ENCODE measurements at regions not wholly inside any gene's neighbourhood (a gene's known extent, or its start where the extent isn't known, plus 50 kb on each side); places are given as distances from the start of the nearest gene placed in this dataset.

DNA sequence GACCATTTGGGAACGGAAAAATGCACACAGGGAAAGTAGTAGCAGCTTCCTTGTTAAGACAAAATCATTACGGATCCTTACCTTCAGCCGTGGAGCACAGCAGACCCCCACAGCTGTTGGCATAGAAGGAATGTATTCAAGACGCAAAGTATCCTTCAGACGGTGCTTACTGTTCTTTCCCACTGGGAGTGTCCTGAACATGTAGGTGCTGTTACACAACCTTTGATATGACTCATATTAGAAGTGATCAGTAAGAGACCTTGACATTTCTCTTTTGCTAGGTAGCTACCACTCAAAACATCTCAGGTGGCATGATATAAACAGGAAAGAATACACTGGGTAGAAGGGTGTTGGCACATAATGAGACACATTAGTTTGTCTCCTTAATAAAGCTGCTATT lies 154.0 kb upstream of the FMR1 start:
- no peak overlapping the region for H3K27ac ChIP-seq (ENCODE audit: low read depth, low read length, poor library complexity, severe bottlenecking)
- no peak overlapping the region for H2AFZ ChIP-seq (ENCODE audit: low read length)
- no peaks in the 10 kb centered on the region for H3K9me2 ChIP-seq (ENCODE audit: low read depth, low read length)
- no peaks in the 10 kb centered on the region for H3K4me1 ChIP-seq (ENCODE audit: insufficient read depth, low read length, severe bottlenecking)
- no peak overlapping the region for H3K4me2 ChIP-seq (ENCODE audit: low read length)
- no peaks in the 10 kb centered on the region for H3K36me3 ChIP-seq (ENCODE audit: insufficient read depth, low read length)
- H3F3A ChIP-seq (ENCODE audit: insufficient read depth, low read length) = no peaks in the 10 kb centered on the region
- no peaks in the 10 kb centered on the region for H3K9me3 ChIP-seq (ENCODE audit: low read length)
- no peaks in the 10 kb centered on the region for H3K27me3 ChIP-seq (ENCODE audit: insufficient read depth, low read length)
- no peak overlapping the region for H3K4me3 ChIP-seq (ENCODE audit: low read depth, low read length, poor library complexity, severe bottlenecking)
- TF ChIP-seq, protein P1, sequence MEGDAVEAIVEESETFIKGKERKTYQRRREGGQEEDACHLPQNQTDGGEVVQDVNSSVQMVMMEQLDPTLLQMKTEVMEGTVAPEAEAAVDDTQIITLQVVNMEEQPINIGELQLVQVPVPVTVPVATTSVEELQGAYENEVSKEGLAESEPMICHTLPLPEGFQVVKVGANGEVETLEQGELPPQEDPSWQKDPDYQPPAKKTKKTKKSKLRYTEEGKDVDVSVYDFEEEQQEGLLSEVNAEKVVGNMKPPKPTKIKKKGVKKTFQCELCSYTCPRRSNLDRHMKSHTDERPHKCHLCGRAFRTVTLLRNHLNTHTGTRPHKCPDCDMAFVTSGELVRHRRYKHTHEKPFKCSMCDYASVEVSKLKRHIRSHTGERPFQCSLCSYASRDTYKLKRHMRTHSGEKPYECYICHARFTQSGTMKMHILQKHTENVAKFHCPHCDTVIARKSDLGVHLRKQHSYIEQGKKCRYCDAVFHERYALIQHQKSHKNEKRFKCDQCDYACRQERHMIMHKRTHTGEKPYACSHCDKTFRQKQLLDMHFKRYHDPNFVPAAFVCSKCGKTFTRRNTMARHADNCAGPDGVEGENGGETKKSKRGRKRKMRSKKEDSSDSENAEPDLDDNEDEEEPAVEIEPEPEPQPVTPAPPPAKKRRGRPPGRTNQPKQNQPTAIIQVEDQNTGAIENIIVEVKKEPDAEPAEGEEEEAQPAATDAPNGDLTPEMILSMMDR (IDR thresholded peaks at IDR 0.05; ENCODE audit: low read length) = no peak
- no peak for TF ChIP-seq EZH2 (IDR thresholded peaks at IDR 0.05; ENCODE audit: borderline replicate concordance, low read length)
- no peak overlapping the region for H3K9ac ChIP-seq (ENCODE audit: low read length)
- H3K79me2 ChIP-seq (ENCODE audit: insufficient read depth, low read length) = no peaks in the 10 kb centered on the region
- no peaks in the 10 kb centered on the region for H4K20me1 ChIP-seq (ENCODE audit: insufficient read depth, low read length)

DNA sequence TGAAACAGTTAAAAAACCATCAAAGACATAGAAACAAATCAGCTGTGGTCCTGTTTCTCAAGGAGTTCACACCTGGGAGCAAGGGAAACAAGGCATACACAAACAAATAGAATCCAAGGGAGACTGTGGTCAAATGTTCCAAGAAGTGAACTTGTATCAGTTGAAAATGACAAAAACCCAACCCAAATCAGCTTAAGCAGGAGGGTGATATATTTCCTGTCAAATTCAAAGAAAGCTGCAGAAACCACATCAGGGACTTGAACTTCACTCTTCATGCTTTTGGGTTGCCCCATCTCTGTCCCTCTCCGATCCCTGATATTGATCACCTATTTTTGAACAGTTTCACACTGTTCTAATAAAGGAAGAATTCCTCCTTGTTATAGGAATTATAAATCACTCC lies 148.6 kb upstream of the FMR1 start:
- H3K27me3 ChIP-seq (ENCODE audit: insufficient read depth, low read length) = no peaks in the 10 kb centered on the region

DNA sequence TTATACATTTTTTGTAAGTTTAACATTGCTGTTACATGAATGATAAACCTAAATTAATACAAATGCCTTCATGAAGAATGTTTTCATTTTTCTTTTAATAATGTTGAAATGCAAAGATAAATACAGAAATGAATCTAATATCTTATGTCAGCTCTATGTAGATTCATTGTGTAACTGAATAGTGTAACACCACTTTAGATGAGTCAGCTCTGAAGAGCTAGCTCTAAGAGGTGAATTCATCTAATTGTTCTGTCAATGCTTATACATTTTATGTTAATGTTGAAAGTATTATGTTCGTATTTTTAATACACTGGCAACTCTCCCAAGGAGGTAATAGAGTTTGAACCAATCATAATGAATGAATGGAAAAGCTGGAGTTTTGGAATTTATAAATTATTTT lies 146.9 kb upstream of the FMR1 start:
- H3F3A ChIP-seq (ENCODE audit: insufficient read depth, low read length) = no peaks in the 10 kb centered on the region
- TF ChIP-seq, protein P1 (IDR thresholded peaks at IDR 0.05; ENCODE audit: low read length) = no peak
- no peak for TF ChIP-seq EZH2 (IDR thresholded peaks at IDR 0.05; ENCODE audit: borderline replicate concordance, low read length)
- no peak overlapping the region for H3K9ac ChIP-seq (ENCODE audit: low read length)
- H3K4me3 ChIP-seq (ENCODE audit: low read depth, low read length, poor library complexity, severe bottlenecking) = no peak overlapping the region
- no peaks in the 10 kb centered on the region for H3K9me2 ChIP-seq (ENCODE audit: low read depth, low read length)
- H2AFZ ChIP-seq (ENCODE audit: low read length) = no peak overlapping the region
- no peaks in the 10 kb centered on the region for H3K27me3 ChIP-seq (ENCODE audit: insufficient read depth, low read length)
- H3K4me1 ChIP-seq (ENCODE audit: insufficient read depth, low read length, severe bottlenecking) = no peaks in the 10 kb centered on the region
- no peaks in the 10 kb centered on the region for H4K20me1 ChIP-seq (ENCODE audit: insufficient read depth, low read length)
- H3K4me2 ChIP-seq (ENCODE audit: low read length) = no peak overlapping the region
- no peak overlapping the region for H3K27ac ChIP-seq (ENCODE audit: low read depth, low read length, poor library complexity, severe bottlenecking)
- no peaks in the 10 kb centered on the region for H3K79me2 ChIP-seq (ENCODE audit: insufficient read depth, low read length)
- H3K9me3 ChIP-seq (ENCODE audit: low read length) = no peaks in the 10 kb centered on the region
- H3K36me3 ChIP-seq (ENCODE audit: insufficient read depth, low read length) = no peaks in the 10 kb centered on the region

More for the DNA sequence above, 148.6 kb upstream of the FMR1 start:
- no peak overlapping the region for H3K4me2 ChIP-seq (ENCODE audit: low read length)
- no peak overlapping the region for H3K27ac ChIP-seq (ENCODE audit: low read depth, low read length, poor library complexity, severe bottlenecking)
- no peaks in the 10 kb centered on the region for H3K79me2 ChIP-seq (ENCODE audit: insufficient read depth, low read length)
- no peaks in the 10 kb centered on the region for H3K36me3 ChIP-seq (ENCODE audit: insufficient read depth, low read length)
- H3K9me3 ChIP-seq (ENCODE audit: low read length) = no peaks in the 10 kb centered on the region
- no peaks in the 10 kb centered on the region for H3K4me1 ChIP-seq (ENCODE audit: insufficient read depth, low read length, severe bottlenecking)
- no peak overlapping the region for H3K4me3 ChIP-seq (ENCODE audit: low read depth, low read length, poor library complexity, severe bottlenecking)
- TF ChIP-seq EZH2 (IDR thresholded peaks at IDR 0.05; ENCODE audit: borderline replicate concordance, low read length) = no peak
- TF ChIP-seq, protein P1 (IDR thresholded peaks at IDR 0.05; ENCODE audit: low read length) = no peak
- no peak overlapping the region for H2AFZ ChIP-seq (ENCODE audit: low read length)
- H3F3A ChIP-seq (ENCODE audit: insufficient read depth, low read length) = no peaks in the 10 kb centered on the region
- no peaks in the 10 kb centered on the region for H4K20me1 ChIP-seq (ENCODE audit: insufficient read depth, low read length)
- no peak overlapping the region for H3K9ac ChIP-seq (ENCODE audit: low read length)
- H3K9me2 ChIP-seq (ENCODE audit: low read depth, low read length) = no peaks in the 10 kb centered on the region
